Activated T-helper 1 cell treated with anti-CD3 and anti-CD28 coated beads, Interleukin-12 subunit alpha, Interleukin-12 subunit beta, Interleukin-2, Interleukin-4 antibody, amounts not matched to agents 30 ng/mL and 10 ng/mL and 1 ng/mL, durations not matched to agents 14 hours and 24 hours and 36 hours (primary cell): ENCODE measurements at regions not wholly inside any gene's neighbourhood (a gene's known extent, or its start where the extent isn't known, plus 50 kb on each side); places are given as distances from the start of the nearest gene placed in this dataset.
"Not testable (repeated sequence)": the region's sequence is repeated elsewhere in the genome, so short reads cannot be mapped to it uniquely, and the experiment has no call there.

Source experiments
- DNase-seq: peaks from one replicate; pipeline ENCODE4 v3.0.0; 2021; ENCODE audit warnings: low spot score
- H3K27ac Mint-ChIP-seq: one replicate; pipeline ENCODE4 v1.8.0; 2021; ENCODE audit warnings: mild to moderate bottlenecking, mixed read lengths
- H3K27me3 Mint-ChIP-seq: one replicate; pipeline ENCODE4 v1.8.0; 2022; ENCODE audit warnings: mild to moderate bottlenecking, moderate library complexity, mixed read lengths; ENCODE audit not compliant: insufficient read depth
- H3K36me3 Mint-ChIP-seq: one replicate; pipeline ENCODE4 v1.8.0; 2021; ENCODE audit warnings: low read depth, mixed read lengths
- H3K4me1 Mint-ChIP-seq: one replicate; pipeline ENCODE4 v1.8.0; 2021; ENCODE audit warnings: low read depth, mixed read lengths
- H3K4me3 Mint-ChIP-seq: one replicate; pipeline ENCODE4 v1.8.0; 2021; ENCODE audit warnings: mild to moderate bottlenecking, moderate library complexity, mixed read lengths
- H3K9me3 Mint-ChIP-seq: one replicate; pipeline ENCODE4 v1.8.0; 2021; ENCODE audit warnings: mixed read lengths
- intact Hi-C: fragments of 100-400 bp; cut with micrococcal nuclease; formaldehyde crosslinking; loops from one replicate; pipeline ENCODE4 v1.15.1; 2024

DNA sequence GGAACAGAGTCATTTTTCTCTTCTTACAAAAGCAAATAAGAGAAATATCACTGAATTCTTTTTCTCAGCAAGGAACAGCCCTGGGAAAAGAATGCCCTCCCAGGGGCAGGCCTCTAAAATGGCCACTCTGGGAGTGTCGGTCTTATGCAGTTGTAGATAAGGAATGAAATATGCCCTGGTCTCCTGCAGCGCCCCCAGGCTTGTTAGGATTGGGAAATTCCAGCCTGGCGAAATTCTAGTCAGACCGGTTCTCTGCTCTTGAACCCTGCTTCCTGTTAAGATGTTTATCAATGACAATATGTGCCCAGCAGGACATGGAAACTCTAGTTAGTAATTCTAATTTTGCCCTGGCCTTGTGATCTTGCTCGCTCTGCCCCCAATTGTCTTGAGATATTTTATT is 75.5 kb upstream of the SPOPL start:
- H3K9me3 Mint-ChIP-seq, result peaks cover 13% of the 10 kb centered on the region
- H3K4me3 Mint-ChIP-seq, result not testable (repeated sequence)

DNA sequence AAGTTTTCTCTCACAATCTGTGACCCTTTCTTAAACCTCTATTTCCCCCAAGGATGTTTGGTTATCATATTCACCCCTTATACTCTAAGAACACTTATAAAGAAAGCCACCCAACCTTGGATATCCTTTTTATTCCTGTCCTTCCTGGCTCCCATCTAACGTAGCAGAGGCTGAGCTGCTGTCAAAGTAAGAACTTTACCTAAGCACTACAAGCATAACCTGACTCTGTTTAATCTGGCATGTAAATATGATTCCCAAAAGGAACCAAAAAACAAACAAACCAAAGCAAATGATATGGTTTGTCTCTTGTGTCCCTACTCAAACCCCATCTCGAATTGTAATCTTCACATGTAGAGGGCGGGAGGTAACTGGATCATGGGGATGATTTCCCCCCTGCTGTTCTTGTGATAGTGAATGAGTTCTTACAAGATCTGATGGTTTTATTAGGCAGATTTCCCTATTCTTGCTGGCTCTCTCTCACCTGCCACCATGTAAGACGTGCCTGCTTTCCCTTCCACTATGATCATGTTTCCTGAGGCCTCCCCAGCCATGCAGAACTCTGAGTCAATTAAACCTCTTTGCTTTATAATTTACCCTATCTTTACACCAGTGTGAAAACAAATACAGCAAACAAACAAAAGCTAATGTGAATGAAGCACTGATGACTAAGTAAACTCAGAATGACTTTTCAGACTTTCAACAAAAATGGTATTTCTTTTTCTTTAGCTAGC is 72.7 kb upstream of the SPOPL start:
- intact Hi-C loops, result no loop called here
- Mint-ChIP-seq H3K27ac (no peak overlapping the region), H3K4me1 (peaks cover 5% of the 10 kb centered on the region), H3K4me3 (no peak overlapping the region), H3K36me3 (no peaks in the 10 kb centered on the region), H3K27me3 (no peaks in the 10 kb centered on the region), H3K9me3 (peaks cover 13% of the 10 kb centered on the region)
- DNase-seq, result no peak

More for the DNA sequence above, 75.5 kb upstream of the SPOPL start:
- H3K27me3 Mint-ChIP-seq, H3K27ac Mint-ChIP-seq, intact Hi-C loops, H3K4me1 Mint-ChIP-seq, H3K36me3 Mint-ChIP-seq, DNase-seq: not testable (repeated sequence)

DNA sequence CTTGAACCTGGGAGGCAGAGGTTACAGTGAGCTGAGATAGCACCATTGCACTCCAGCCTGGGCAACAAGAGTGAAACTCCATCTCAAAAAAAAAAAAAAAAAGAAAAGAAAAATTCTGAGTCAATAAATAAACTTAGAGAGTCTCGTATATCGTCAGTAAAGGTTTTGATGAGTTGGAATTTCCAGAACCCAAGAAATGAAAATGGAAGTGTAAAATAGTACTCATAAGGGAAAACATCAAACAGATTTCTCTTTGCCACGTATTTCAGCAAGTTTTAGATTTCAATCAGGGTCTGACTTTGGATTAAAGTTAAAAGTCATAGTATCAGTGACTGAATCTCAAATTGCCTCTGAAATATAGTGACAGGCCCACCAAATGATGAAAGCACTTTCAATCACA is 71.4 kb upstream of the SPOPL start:
- Mint-ChIP-seq H3K4me1 (peaks cover 5% of the 10 kb centered on the region), H3K4me3 (no peak overlapping the region)
- intact Hi-C loops, result loop anchor here (1.0 kb wide), 1 partner anchor 73 kb away; no protein-coding TSS in a partner anchor

DNA sequence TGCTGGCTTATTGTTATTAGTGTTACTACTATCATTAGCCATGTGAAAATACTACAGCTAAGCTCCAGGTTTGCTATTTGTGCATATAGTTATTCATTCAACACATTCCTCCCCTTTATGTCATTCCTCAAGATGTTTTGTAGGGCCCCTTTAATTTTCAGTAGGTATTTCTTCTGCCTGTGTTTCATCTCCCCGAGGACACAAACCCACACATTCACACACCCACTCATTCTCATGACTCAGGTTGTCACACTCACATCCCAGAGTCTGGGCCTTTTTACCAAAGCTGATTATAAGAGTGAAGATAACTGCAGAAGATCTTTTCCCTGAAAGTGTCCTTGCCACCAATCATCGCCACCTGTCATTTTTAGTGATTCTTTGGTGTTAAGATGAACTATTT is 68.6 kb upstream of the SPOPL start:
- Mint-ChIP-seq H3K4me3 (no peak overlapping the region), H3K4me1 (peaks cover 5% of the 10 kb centered on the region), H3K27ac (no peak overlapping the region), H3K27me3 (no peaks in the 10 kb centered on the region), H3K9me3 (no peaks in the 10 kb centered on the region), H3K36me3 (no peaks in the 10 kb centered on the region)
- DNase-seq, result no peak
- intact Hi-C loops, result no loop called here

More for the DNA sequence above, 71.4 kb upstream of the SPOPL start:
- Mint-ChIP-seq H3K36me3 (no peaks in the 10 kb centered on the region), H3K9me3 (peaks cover 13% of the 10 kb centered on the region), H3K27me3 (no peaks in the 10 kb centered on the region), H3K27ac (no peak overlapping the region)
- no peak for DNase-seq

DNA sequence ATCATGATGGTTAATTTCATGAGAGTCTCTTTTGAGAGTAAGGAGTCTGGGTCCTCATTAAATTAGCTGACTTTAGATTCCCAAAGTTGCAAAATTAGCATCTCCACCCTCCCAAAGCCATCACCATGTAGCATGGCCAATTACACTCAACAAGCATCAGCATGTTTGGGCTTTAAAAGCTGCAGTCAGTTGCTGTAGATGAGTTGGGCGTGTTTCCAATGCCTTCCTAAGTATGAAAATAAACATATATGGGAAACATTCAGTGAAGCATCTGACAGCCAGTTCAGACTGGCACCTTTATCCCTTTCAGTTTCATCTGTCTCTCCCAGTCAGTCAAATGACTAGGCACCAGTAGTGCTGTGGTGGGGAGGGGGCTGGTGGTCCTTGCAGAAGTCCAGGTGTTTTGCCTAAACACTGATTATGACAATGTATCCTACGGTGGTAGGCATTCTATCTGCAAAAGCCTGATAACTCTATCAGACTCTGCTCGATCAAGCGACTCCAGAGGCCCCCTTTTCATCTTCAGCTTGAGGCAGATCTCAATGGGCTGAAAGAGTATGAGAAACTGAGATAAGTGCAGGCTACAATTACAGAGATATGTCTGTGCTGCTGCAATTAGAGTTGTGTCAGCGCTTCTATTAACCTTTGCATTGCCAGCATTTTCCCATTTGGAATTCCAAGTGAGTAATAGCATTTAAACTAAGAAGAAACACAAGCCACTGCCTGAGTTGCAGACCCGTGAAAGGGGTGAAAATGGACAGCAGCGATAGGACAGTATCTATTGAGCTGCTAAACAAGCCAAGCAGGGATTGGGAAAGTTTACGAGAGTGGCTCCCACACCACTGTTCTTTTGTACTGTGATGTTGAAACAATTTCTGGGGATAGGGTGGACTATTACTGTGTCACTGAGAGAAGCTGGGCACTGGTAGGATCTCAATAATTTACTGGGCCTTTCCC is 67.3 kb upstream of the SPOPL start:
- no peaks in the 10 kb centered on the region for H3K27me3 Mint-ChIP-seq
- DNase-seq, result no peak
- H3K36me3 Mint-ChIP-seq, result no peaks in the 10 kb centered on the region
- H3K4me3 Mint-ChIP-seq, result no peak overlapping the region
- H3K27ac Mint-ChIP-seq, result no peak overlapping the region
- peaks cover 5% of the 10 kb centered on the region for H3K4me1 Mint-ChIP-seq
- H3K9me3 Mint-ChIP-seq, result no peaks in the 10 kb centered on the region
- intact Hi-C loops, result no loop called here

DNA sequence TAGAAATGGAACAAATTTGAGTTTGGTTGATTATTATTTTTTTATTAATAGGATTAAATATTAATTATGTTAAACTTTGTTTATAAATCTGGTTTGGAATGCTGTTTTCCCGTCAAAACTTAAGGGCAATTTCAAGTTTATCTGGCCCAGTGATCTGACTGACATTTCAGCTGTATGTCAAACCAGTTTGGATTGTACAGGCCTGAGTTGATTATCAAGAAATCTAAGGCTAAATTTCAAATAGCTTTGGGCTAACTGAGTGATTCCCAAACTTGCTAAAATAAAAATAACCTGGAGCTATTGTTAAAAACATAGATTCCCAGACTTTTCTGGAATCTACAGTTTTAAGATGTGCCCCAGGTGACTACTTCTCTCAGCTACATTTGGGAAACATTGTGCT is 65.9 kb upstream of the SPOPL start:
- Mint-ChIP-seq H3K4me1 (peaks cover 5% of the 10 kb centered on the region), H3K27ac (no peak overlapping the region), H3K27me3 (no peaks in the 10 kb centered on the region), H3K36me3 (no peaks in the 10 kb centered on the region), H3K9me3 (no peaks in the 10 kb centered on the region), H3K4me3 (no peak overlapping the region)
- intact Hi-C loops, result no loop called here
- no peak for DNase-seq

DNA sequence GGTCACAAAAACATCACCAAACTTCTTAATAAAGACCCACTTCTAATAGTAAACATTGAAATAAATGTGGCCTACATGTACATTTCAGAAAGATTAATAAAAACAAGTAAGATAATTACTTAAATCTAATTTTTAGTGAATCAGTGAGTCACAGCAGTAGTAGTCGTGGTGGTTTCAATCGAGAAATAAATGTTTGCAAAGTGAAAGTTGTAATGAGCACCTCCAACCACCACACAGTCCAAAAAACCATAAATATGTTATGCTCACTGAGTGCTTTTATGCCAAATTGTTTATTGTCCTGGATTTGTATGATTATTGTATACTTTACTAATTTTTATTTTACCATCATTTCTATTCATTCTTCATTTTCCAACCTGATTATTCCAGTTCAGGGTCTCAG is 61.8 kb upstream of the SPOPL start:
- DNase-seq, result no peak
- no peak overlapping the region for H3K27ac Mint-ChIP-seq
- H3K27me3 Mint-ChIP-seq, result no peaks in the 10 kb centered on the region
- no peaks in the 10 kb centered on the region for H3K36me3 Mint-ChIP-seq
- H3K9me3 Mint-ChIP-seq, result no peaks in the 10 kb centered on the region
- intact Hi-C loops, result no loop called here
- no peaks in the 10 kb centered on the region for H3K4me1 Mint-ChIP-seq
- no peak overlapping the region for H3K4me3 Mint-ChIP-seq

DNA sequence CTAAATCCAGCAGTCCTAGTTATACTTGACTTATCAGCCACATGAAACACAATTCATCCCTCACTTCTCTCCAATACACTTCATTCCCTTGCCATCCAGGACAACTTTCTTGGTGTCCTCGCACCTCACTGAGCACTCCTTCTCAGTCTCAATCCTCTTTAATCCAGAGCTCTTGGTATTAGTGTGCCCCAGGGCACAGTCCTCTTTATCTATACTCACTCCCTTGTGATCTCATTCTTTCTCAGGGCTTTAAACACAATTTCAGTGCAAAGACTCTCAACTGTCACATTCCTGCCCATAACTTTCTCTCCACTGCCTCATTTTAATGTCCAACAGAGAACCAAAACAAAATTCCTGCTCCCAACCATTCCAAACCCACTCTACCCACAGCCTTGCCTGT is 60.8 kb upstream of the SPOPL start:
- H3K4me3 Mint-ChIP-seq, result no peak overlapping the region
- no peaks in the 10 kb centered on the region for H3K27me3 Mint-ChIP-seq
- no peak overlapping the region for H3K27ac Mint-ChIP-seq
- H3K36me3 Mint-ChIP-seq, result no peaks in the 10 kb centered on the region
- H3K9me3 Mint-ChIP-seq, result no peaks in the 10 kb centered on the region
- H3K4me1 Mint-ChIP-seq, result no peaks in the 10 kb centered on the region
- no peak for DNase-seq
- intact Hi-C loops, result no loop called here

DNA sequence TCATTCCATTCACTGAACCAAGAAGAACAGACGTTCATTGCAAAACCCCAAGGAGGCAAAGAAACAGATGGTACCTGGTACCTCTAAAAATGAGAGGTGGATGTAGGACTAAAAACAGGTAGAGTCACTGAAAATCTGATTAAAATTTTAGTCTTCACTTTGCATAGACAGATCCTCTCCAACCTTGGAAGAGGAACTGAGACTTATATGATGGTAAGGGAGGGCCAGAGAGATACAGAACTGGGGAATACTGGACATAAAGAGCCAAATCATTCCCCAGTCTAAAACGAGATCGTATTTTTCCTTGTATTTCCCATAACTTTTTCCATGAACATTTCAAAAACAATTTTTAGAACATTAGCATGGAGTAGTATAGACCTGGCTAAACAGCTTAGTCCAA is 59.7 kb upstream of the SPOPL start:
- H3K9me3 Mint-ChIP-seq, result no peaks in the 10 kb centered on the region
- no peak for DNase-seq

DNA sequence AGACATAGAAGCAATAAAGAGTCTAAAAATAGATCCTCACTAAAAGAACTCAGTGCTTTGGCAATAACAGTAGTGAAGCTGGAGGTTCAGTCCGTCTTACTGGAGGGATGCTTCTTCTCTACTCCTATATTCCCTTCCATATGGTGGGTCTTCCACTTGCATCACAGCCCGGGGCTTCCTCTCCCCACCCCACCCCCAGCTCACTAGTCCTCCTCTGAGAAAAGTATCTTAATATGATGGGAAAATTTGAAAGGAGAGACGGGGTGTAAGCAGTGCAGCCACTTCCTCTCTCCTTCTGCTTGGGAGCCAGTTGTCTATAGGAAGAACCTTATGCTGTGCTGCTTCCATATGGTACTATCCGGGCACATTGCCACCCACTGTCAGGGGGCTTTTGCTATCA is 57.2 kb upstream of the SPOPL start:
- no peak overlapping the region for H3K27ac Mint-ChIP-seq
- H3K4me1 Mint-ChIP-seq, result no peaks in the 10 kb centered on the region
- intact Hi-C loops, result no loop called here
- DNase-seq, result no peak
- H3K9me3 Mint-ChIP-seq, result no peaks in the 10 kb centered on the region
- no peak overlapping the region for H3K4me3 Mint-ChIP-seq
- H3K36me3 Mint-ChIP-seq, result no peaks in the 10 kb centered on the region
- H3K27me3 Mint-ChIP-seq, result no peaks in the 10 kb centered on the region

More for the DNA sequence above, 59.7 kb upstream of the SPOPL start:
- no peak overlapping the region for H3K4me3 Mint-ChIP-seq
- intact Hi-C loops, result no loop called here
- H3K27ac Mint-ChIP-seq, result no peak overlapping the region
- no peaks in the 10 kb centered on the region for H3K36me3 Mint-ChIP-seq
- no peaks in the 10 kb centered on the region for H3K4me1 Mint-ChIP-seq
- no peaks in the 10 kb centered on the region for H3K27me3 Mint-ChIP-seq

DNA sequence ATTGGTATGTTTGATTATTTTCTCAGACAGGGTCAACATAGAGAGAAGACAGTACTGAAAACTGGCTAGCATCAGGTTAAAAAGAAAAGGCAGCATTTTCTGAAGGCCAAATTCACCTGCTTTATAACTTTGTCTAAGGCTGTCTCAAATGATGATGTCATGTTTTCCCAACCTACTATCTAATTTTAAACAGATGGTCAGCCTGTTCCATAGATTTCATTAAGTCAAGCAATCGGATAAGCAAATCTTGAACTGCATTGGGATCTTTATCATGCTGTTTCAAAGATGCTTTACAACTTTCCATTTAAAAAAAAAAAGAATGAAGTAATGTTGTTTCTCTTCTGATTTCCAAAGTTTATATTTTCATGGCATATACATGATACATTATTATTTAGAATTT is 56.3 kb upstream of the SPOPL start:
- Mint-ChIP-seq H3K27me3 (no peaks in the 10 kb centered on the region), H3K27ac (no peak overlapping the region), H3K4me1 (no peaks in the 10 kb centered on the region), H3K9me3 (no peaks in the 10 kb centered on the region), H3K36me3 (no peaks in the 10 kb centered on the region), H3K4me3 (no peak overlapping the region)
- DNase-seq, result no peak
- intact Hi-C loops, result no loop called here

DNA sequence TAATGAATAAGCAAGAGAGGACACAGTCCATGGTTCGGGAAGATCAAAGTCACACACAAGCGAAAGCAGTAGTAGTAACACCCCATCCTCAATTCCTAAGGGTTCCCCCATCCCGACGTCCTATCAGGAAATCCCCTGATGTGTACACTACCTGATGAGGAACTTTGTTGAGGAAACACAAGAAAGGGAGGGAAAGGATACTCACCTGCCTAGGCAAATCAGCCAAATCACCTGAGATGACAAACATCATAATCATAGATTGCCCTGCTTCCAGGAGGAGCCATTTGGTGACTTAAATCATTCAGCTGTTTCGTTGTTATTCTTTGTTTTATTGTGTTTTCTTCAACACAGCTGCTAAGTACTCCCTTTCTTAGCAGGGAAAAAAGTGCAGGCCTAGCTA is 55.5 kb upstream of the SPOPL start:
- H3K27me3 Mint-ChIP-seq, result no peaks in the 10 kb centered on the region
- no peaks in the 10 kb centered on the region for H3K4me1 Mint-ChIP-seq
- no peak for DNase-seq
- intact Hi-C loops, result no loop called here
- no peak overlapping the region for H3K27ac Mint-ChIP-seq
- no peaks in the 10 kb centered on the region for H3K9me3 Mint-ChIP-seq
- H3K4me3 Mint-ChIP-seq, result no peak overlapping the region
- no peaks in the 10 kb centered on the region for H3K36me3 Mint-ChIP-seq

DNA sequence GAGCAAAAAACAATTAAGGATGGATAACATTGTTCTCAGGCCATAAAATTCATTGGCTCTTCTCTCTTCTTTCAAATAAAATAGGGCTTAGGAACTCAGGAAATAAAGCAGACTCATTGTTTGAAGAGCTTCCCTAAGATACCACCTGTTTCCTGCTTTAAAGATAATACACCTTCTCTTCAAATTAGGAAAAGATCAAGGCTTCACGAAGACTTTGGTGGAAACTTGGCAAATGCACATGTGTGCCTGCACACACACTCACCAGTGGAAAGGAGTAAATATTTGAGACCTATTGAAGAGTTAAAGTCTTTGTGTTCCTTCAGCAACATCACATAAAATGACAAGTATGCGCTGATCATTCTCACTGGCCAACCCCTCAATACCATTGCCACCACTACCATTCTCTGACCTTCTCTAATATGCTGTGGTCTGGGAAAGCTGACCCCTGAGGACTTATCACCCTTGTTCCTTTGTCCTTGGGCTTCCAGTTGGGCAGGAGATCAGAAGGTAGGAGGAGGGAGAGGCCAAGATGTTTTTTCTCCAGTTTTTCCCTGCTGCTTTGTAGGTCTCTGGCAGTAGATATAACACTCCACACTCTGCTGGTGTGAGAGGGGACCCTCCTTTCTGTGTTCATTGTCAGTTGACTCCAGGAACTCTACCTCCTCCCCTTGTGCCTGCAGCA is 53.5 kb upstream of the SPOPL start:
- no peaks in the 10 kb centered on the region for H3K9me3 Mint-ChIP-seq
- H3K4me3 Mint-ChIP-seq, result no peak overlapping the region
- H3K27ac Mint-ChIP-seq, result no peak overlapping the region
- no peaks in the 10 kb centered on the region for H3K4me1 Mint-ChIP-seq
- H3K36me3 Mint-ChIP-seq, result no peaks in the 10 kb centered on the region
- DNase-seq, result no peak
- no peaks in the 10 kb centered on the region for H3K27me3 Mint-ChIP-seq
- intact Hi-C loops, result no loop called here
